NCI-H1436 (cell line): ENCODE measurements at regions not wholly inside any gene's neighbourhood (a gene's known extent, or its start where the extent isn't known, plus 50 kb on each side); places are given as distances from the start of the nearest gene placed in this dataset.

ENCODE experiments used
- DNase-seq: peaks from one replicate; lab custom pipeline; 2025; lab: John Stamatoyannopoulos, UW

GRCh38 chr17:65405563-65405962 lies 155.9 kb downstream of the AXIN2 start:
- DNase-seq, result no peak

GRCh38 chr17:65404761-65405160 lies 156.7 kb downstream of the AXIN2 start:
- no peak for DNase-seq

GRCh38 chr17:65403626-65404025 lies 157.8 kb downstream of the AXIN2 start:
- no peak for DNase-seq

GRCh38 chr17:65402513-65403496 lies 158.6 kb downstream of the AXIN2 start:
- no peak for DNase-seq

GRCh38 chr17:65401561-65401960 lies 159.9 kb downstream of the AXIN2 start:
- DNase-seq, result no peak

- DNase-seq, result no peak
Measured at GRCh38 chr17:65400701-65401100, 160.7 kb downstream of the AXIN2 start.

- no peak for DNase-seq
Measured at GRCh38 chr17:65398040-65398787, 163.2 kb downstream of the AXIN2 start.

- no peak for DNase-seq
Measured at GRCh38 chr17:65395924-65396323, 165.5 kb downstream of the AXIN2 start.

- DNase-seq, result no peak
Measured at GRCh38 chr17:65394811-65395472, 166.5 kb downstream of the AXIN2 start.

GRCh38 chr17:65393514-65393913 lies 167.9 kb downstream of the AXIN2 start:
- DNase-seq, result no peak

- DNase-seq, result no peak
Measured at GRCh38 chr17:65389949-65390348, 171.5 kb downstream of the AXIN2 start.

- DNase-seq, result no peak
Measured at GRCh38 chr17:65389426-65389825, 172.0 kb downstream of the AXIN2 start.

- no peak for DNase-seq
Measured at GRCh38 chr17:65388911-65389310, 172.5 kb downstream of the AXIN2 start.

GRCh38 chr17:65387322-65387721 lies 174.1 kb downstream of the AXIN2 start:
- DNase-seq, result no peak

- DNase-seq, result no peak
Measured at GRCh38 chr17:65385726-65386125, 175.7 kb downstream of the AXIN2 start.

GRCh38 chr17:65385071-65385470 lies 176.4 kb downstream of the AXIN2 start:
- no peak for DNase-seq

- no peak for DNase-seq
Measured at GRCh38 chr17:65381152-65381551, 180.3 kb downstream of the AXIN2 start.

GRCh38 chr17:65374966-65375365 lies 186.5 kb downstream of the AXIN2 start:
- DNase-seq, result no peak

GRCh38 chr17:65371702-65372101 lies 189.7 kb downstream of the AXIN2 start:
- no peak for DNase-seq

GRCh38 chr17:65370669-65371131 lies 190.7 kb downstream of the AXIN2 start:
- DNase-seq, result no peak

- DNase-seq, result no peak
Measured at GRCh38 chr17:65368341-65368740, 193.1 kb downstream of the AXIN2 start.

- DNase-seq, result no peak
Measured at GRCh38 chr17:65366102-65366844, 195.2 kb downstream of the AXIN2 start.
